ENCODE measurements at regions not wholly inside any gene's neighbourhood (a gene's known extent, or its start where the extent isn't known, plus 50 kb on each side); places are given as distances from the start of the nearest gene placed in this dataset.

DNA sequence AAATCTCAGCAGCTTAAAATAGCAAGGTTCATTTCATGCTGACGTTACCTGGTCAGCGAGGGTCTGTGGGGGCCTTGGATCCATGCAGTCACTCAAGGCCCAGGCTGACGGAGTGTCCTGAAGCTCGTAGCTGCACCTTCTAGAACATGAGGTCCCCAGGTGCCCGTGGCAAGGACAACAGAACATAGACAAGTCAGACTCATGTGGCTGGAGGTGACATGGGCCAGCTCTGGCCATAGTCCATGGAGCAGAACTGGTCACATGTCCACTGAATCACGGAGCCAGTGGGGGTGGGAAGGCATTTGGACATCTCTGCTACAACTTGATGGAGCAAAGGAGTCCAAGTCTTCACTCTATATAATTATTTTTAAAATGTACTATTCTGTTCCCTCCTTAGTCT, 233.2 kb downstream of the ACKR3 start:
- no peak for TF ChIP-seq ERF (CRISPR knock-in tag; IDR thresholded peaks at IDR 0.05)
- no peak for TF ChIP-seq CEBPB (tag; IDR thresholded peaks at IDR 0.05)
- TF ChIP-seq TAF1 (IDR thresholded peaks at IDR 0.05; ENCODE audit: control insufficient read depth, extremely low read depth, insufficient read depth, low read length, severe bottlenecking), result no peak
- TF ChIP-seq, protein P1, sequence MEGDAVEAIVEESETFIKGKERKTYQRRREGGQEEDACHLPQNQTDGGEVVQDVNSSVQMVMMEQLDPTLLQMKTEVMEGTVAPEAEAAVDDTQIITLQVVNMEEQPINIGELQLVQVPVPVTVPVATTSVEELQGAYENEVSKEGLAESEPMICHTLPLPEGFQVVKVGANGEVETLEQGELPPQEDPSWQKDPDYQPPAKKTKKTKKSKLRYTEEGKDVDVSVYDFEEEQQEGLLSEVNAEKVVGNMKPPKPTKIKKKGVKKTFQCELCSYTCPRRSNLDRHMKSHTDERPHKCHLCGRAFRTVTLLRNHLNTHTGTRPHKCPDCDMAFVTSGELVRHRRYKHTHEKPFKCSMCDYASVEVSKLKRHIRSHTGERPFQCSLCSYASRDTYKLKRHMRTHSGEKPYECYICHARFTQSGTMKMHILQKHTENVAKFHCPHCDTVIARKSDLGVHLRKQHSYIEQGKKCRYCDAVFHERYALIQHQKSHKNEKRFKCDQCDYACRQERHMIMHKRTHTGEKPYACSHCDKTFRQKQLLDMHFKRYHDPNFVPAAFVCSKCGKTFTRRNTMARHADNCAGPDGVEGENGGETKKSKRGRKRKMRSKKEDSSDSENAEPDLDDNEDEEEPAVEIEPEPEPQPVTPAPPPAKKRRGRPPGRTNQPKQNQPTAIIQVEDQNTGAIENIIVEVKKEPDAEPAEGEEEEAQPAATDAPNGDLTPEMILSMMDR (IDR thresholded peaks at IDR 0.05 in 2 of 3, conservative IDR thresholded peaks at IDR 0.05 in 1 of 3; ENCODE audit: insufficient read depth in 2 of 3, low read depth in 1 of 3, low read length in 3 of 3), result no peak
- no peak for TF ChIP-seq BCL6 (CRISPR knock-in tag; IDR thresholded peaks at IDR 0.05)
- no peak for TF ChIP-seq SPI1 (IDR thresholded peaks at IDR 0.05; ENCODE audit: borderline replicate concordance, low read depth, low read length)
- TF ChIP-seq JUND (IDR thresholded peaks at IDR 0.05; ENCODE audit: borderline replicate concordance, low read depth, low read length), result no peak
- no peak for TF ChIP-seq JUND (tag; IDR thresholded peaks at IDR 0.05; ENCODE audit: borderline replicate concordance, low read depth, low read length)

Measured in K562 (cell line).